HG02870 (cell line): ENCODE measurements at regions not wholly inside any gene's neighbourhood (a gene's known extent, or its start where the extent isn't known, plus 50 kb on each side); places are given as distances from the start of the nearest gene placed in this dataset.
"Not testable (repeated sequence)": the region's sequence is repeated elsewhere in the genome, so short reads cannot be mapped to it uniquely, and the experiment has no call there.

Experiments
- ATAC-seq: cut with Tn5 transposase; IDR thresholded peaks from one replicate; pipeline ENCODE4 v1.9.1; 2021; ENCODE audit warnings: mild to moderate bottlenecking, moderate library complexity; ENCODE audit not compliant: unreplicated experiment

GRCh38 chr11:97617031-97617430, 1227.2 kb downstream of the JRKL start:
- no peak for ATAC-seq

GRCh38 chr11:97620007-97620406, 1230.2 kb downstream of the JRKL start:
- ATAC-seq, result no peak

- ATAC-seq, result no peak
Observed at GRCh38 chr11:97621282-97621681, 1231.5 kb downstream of the JRKL start.

GRCh38 chr11:97622795-97623194, 1233.0 kb downstream of the JRKL start:
- no peak for ATAC-seq

- not testable (repeated sequence) for ATAC-seq
Observed at GRCh38 chr11:97636741-97637140, 1246.9 kb downstream of the JRKL start.

GRCh38 chr11:97637701-97638100, 1247.9 kb downstream of the JRKL start:
- no peak for ATAC-seq

GRCh38 chr11:97638641-97639224, 1248.9 kb downstream of the JRKL start:
- ATAC-seq, result no peak

GRCh38 chr11:97641988-97642387, 1252.2 kb downstream of the JRKL start:
- no peak for ATAC-seq

GRCh38 chr11:97645736-97646135, 1255.9 kb downstream of the JRKL start:
- no peak for ATAC-seq

- no peak for ATAC-seq
Observed at GRCh38 chr11:97656356-97656755, 1266.5 kb downstream of the JRKL start.

- no peak for ATAC-seq
Observed at GRCh38 chr11:97657852-97658251, 1268.0 kb downstream of the JRKL start.

GRCh38 chr11:97667057-97667456, 1277.2 kb downstream of the JRKL start:
- ATAC-seq, result no peak

- no peak for ATAC-seq
Observed at GRCh38 chr11:97683733-97684132, 1293.9 kb downstream of the JRKL start.

GRCh38 chr11:97684486-97685439, 1295.0 kb downstream of the JRKL start:
- no peak for ATAC-seq

GRCh38 chr11:97685695-97686094, 1295.9 kb downstream of the JRKL start:
- no peak for ATAC-seq

- ATAC-seq, result no peak
Observed at GRCh38 chr11:97687111-97687510, 1297.3 kb downstream of the JRKL start.

- ATAC-seq, result no peak
Observed at GRCh38 chr11:97691061-97691460, 1301.2 kb downstream of the JRKL start.

GRCh38 chr11:97702951-97703350, 1313.1 kb downstream of the JRKL start:
- ATAC-seq, result no peak

- ATAC-seq, result no peak
Observed at GRCh38 chr11:97703851-97704250, 1314.0 kb downstream of the JRKL start.

GRCh38 chr11:97705441-97705840, 1315.3 kb upstream of the CNTN5 start:
- not testable (repeated sequence) for ATAC-seq

GRCh38 chr11:97717922-97718321, 1302.8 kb upstream of the CNTN5 start:
- no peak for ATAC-seq

GRCh38 chr11:97722065-97722464, 1298.7 kb upstream of the CNTN5 start:
- no peak for ATAC-seq
